H1 (cell line): ENCODE measurements at regions not wholly inside any gene's neighbourhood (a gene's known extent, or its start where the extent isn't known, plus 50 kb on each side); places are given as distances from the start of the nearest gene placed in this dataset.
"Not testable (repeated sequence)": the region's sequence is repeated elsewhere in the genome, so short reads cannot be mapped to it uniquely, and the experiment has no call there.

Source experiments
- CTCF ChIA-PET: fragments of 300-600 bp; sonication (Branson Sonifier 250); formaldehyde crosslinking; loops from one replicate; lab custom pipeline; 2021; ENCODE audit not compliant: partially characterized antibody; lab: Charles Lee
- POLR2A ChIA-PET: fragments of 300-600 bp; sonication (Branson Sonifier 250); formaldehyde crosslinking; loops from one replicate; lab custom pipeline; 2021; ENCODE audit warnings: inconsistent platforms; ENCODE audit not compliant: partially characterized antibody; lab: Charles Lee
- DNase-seq, 2 experiments: peaks; one replicate each; pipeline versions ENCODE4 v3.0.0 to v3.0.0-alpha.2; 2010 to 2022; ENCODE audit warnings: low spot score in 2 of 2, low read depth in 1 of 2, mixed read lengths in 1 of 2
- FAIRE-seq: peaks from 2 replicates; lab custom pipeline; 2011; peaks lifted over from hg19 to GRCh38; lab: Jason Lieb, UNC
- H2AFZ ChIP-seq: 2 replicates; pipeline ENCODE4 v1.8.1; 2012; ENCODE audit warnings: low read length, inconsistent platforms
- H2AK5ac ChIP-seq: 2 replicates; pipeline ENCODE4 v1.6.1; 2013; ENCODE audit warnings: low read depth, low read length
- H2BK120ac ChIP-seq: replicated peaks from 2 replicates; pipeline ENCODE3; 2013; ENCODE audit warnings: low read depth, low read length, inconsistent platforms
- H2BK12ac ChIP-seq: 2 replicates; pipeline ENCODE4 v1.6.1; 2013; ENCODE audit warnings: low read depth, low read length
- H2BK15ac ChIP-seq: 2 replicates; pipeline ENCODE4 v1.6.1; 2013; ENCODE audit warnings: low read length
- H2BK20ac ChIP-seq: 2 replicates; pipeline ENCODE4 v1.6.1; 2013; ENCODE audit warnings: low read length
- H2BK5ac ChIP-seq: 2 replicates; pipeline ENCODE4 v1.6.1; 2013; ENCODE audit warnings: low read depth, low read length
- H3K14ac ChIP-seq: 2 replicates; pipeline ENCODE4 v1.6.1; 2013; ENCODE audit warnings: inconsistent platforms; ENCODE audit not compliant: insufficient read length
- H3K18ac ChIP-seq: 2 replicates; pipeline ENCODE4 v1.6.1; 2013; ENCODE audit warnings: low read length; ENCODE audit errors: extremely low read depth
- H3K23ac ChIP-seq: 2 replicates; pipeline ENCODE4 v1.6.1; 2013; ENCODE audit warnings: inconsistent platforms; ENCODE audit not compliant: insufficient read length
- H3K23me2 ChIP-seq: 2 replicates; pipeline ENCODE4 v1.6.1; 2013; ENCODE audit warnings: low read depth, low read length
- H3K27ac ChIP-seq: 2 replicates; pipeline ENCODE4 v1.6.1; 2011; ENCODE audit warnings: low read depth, low read length, inconsistent platforms
- H3K27me3 ChIP-seq, 4 experiments: replicated peaks in 1 of 4; 1 replicate in 1 of 4; 2 replicates in 3 of 4; pipeline versions ENCODE4 v1.6.1 to v1.8.1; 2011 to 2013; ENCODE audit warnings: low read length in 3 of 4, mild to moderate bottlenecking in 3 of 4, inconsistent platforms in 2 of 4, mixed read lengths in 2 of 4, moderate library complexity in 1 of 4; ENCODE audit not compliant: control insufficient read depth in 3 of 4, insufficient read depth in 3 of 4; ENCODE audit errors: extremely low read depth in 1 of 4
- H3K36me3 ChIP-seq, 4 experiments: 2 replicates each; pipeline versions ENCODE4 v1.6.1 to v1.8.1; 2011 to 2013; ENCODE audit warnings: mild to moderate bottlenecking in 4 of 4, low read length in 3 of 4, moderate library complexity in 2 of 4, control low read depth in 1 of 4, inconsistent platforms in 1 of 4; ENCODE audit not compliant: insufficient read depth in 4 of 4, control insufficient read depth in 2 of 4
- H3K4ac ChIP-seq: replicated peaks from 2 replicates; pipeline ENCODE3; 2013; ENCODE audit warnings: low read length, low read depth, mixed read lengths, inconsistent platforms; ENCODE audit not compliant: insufficient read length
- H3K4me1 ChIP-seq, 4 experiments: replicated peaks in 1 of 4; 1 replicate in 1 of 4; 2 replicates in 3 of 4; pipeline versions ENCODE4 v1.6.1 to v1.8.1; 2011 to 2013; ENCODE audit warnings: low read length in 3 of 4, inconsistent platforms in 2 of 4, mixed read lengths in 1 of 4; ENCODE audit not compliant: insufficient read depth in 4 of 4, control insufficient read depth in 3 of 4
- H3K4me2 ChIP-seq, 2 experiments: 2 replicates each; pipeline versions ENCODE4 v1.6.1 to v1.8.1; 2011 to 2013; ENCODE audit warnings: low read depth in 2 of 2, low read length in 2 of 2, control low read depth in 1 of 2, inconsistent platforms in 1 of 2, mild to moderate bottlenecking in 1 of 2; ENCODE audit not compliant: insufficient read depth in 1 of 2
- H3K4me3 ChIP-seq, 4 experiments: fragments of 200-600, 300-600 bp in 1 of 4; sonication (generic), shearing (Covaris generic), sonication (Bioruptor Twin) in 1 of 4; 2 replicates each; pipeline versions ENCODE4 v1.5.1 to v1.8.1; 2011 to 2016; ENCODE audit warnings: low read length in 4 of 4, low read depth in 3 of 4, control low read depth in 2 of 4, inconsistent platforms in 2 of 4, mild to moderate bottlenecking in 2 of 4, mixed read lengths in 1 of 4, moderate library complexity in 1 of 4; ENCODE audit not compliant: insufficient read depth in 2 of 4; ENCODE audit errors: extremely low read depth in 1 of 4
- H3K56ac ChIP-seq: replicated peaks from 2 replicates; pipeline ENCODE3; 2013; ENCODE audit warnings: low read depth, mild to moderate bottlenecking, mixed read lengths, low read length, inconsistent platforms; ENCODE audit not compliant: insufficient read length
- H3K79me1 ChIP-seq: 2 replicates; pipeline ENCODE4 v1.6.1; 2013; ENCODE audit warnings: low read depth, low read length, control low read depth
- H3K79me2 ChIP-seq, 2 experiments: 2 replicates each; pipeline versions ENCODE4 v1.6.1 to v1.8.1; 2012 to 2013; ENCODE audit warnings: low read length in 2 of 2, mild to moderate bottlenecking in 2 of 2, inconsistent platforms in 1 of 2; ENCODE audit not compliant: insufficient read depth in 2 of 2, control insufficient read depth in 1 of 2
- H3K9ac ChIP-seq, 4 experiments: replicated peaks in 1 of 4; 1 replicate in 1 of 4; 2 replicates in 3 of 4; pipeline versions ENCODE4 v1.6.1 to v1.8.1; 2011 to 2013; ENCODE audit warnings: low read depth in 3 of 4, low read length in 3 of 4, control low read depth in 2 of 4, mild to moderate bottlenecking in 2 of 4, moderate library complexity in 2 of 4, inconsistent platforms in 1 of 4; ENCODE audit errors: extremely low read depth in 1 of 4
- H3K9me3 ChIP-seq, 2 experiments: 2 replicates each; pipeline versions ENCODE4 v1.6.1 to v1.8.1; 2012 to 2013; ENCODE audit warnings: mild to moderate bottlenecking in 2 of 2, moderate library complexity in 2 of 2, control low read depth in 1 of 2, inconsistent platforms in 1 of 2, low read depth in 1 of 2, low read length in 1 of 2, mixed read lengths in 1 of 2; ENCODE audit not compliant: insufficient read depth in 2 of 2
- H4K20me1 ChIP-seq, 2 experiments: replicated peaks in 1 of 2; 2 replicates each; pipeline versions ENCODE3 to v1.8.1; 2011 to 2013; ENCODE audit warnings: inconsistent platforms in 2 of 2, low read length in 2 of 2, mild to moderate bottlenecking in 1 of 2; ENCODE audit not compliant: insufficient read depth in 2 of 2, control insufficient read depth in 1 of 2
- H4K5ac ChIP-seq: 2 replicates; pipeline ENCODE4 v1.6.1; 2013; ENCODE audit warnings: low read length, low read depth, mixed read lengths, inconsistent platforms; ENCODE audit not compliant: insufficient read length
- H4K8ac ChIP-seq: 2 replicates; pipeline ENCODE4 v1.8.0; 2013; ENCODE audit warnings: mild to moderate bottlenecking, moderate library complexity, low read length, inconsistent platforms; ENCODE audit not compliant: insufficient read depth; ENCODE audit errors: extremely low read depth
- H4K91ac ChIP-seq: replicated peaks from 2 replicates; pipeline ENCODE3; 2013; ENCODE audit warnings: low read length, mixed read lengths, inconsistent platforms; ENCODE audit not compliant: insufficient read length
- WGBS, 2 experiments: shearing (Covaris generic) in 1 of 2; methylation state at CpG; one replicate each; pipeline versions ENCODE4 v1.1.6 to v1.1.7; 2013 to 2015; ENCODE audit warnings: low lambda C conversion rate in 2 of 2, mixed read lengths in 2 of 2, inconsistent platforms in 1 of 2, low coverage in 1 of 2, missing lambda C conversion rate in 1 of 2; ENCODE audit not compliant: insufficient replicate concordance in 2 of 2, insufficient coverage in 1 of 2, insufficient read length in 1 of 2; ENCODE audit errors: extremely low coverage in 1 of 2, missing lambda C conversion rate in 1 of 2; 5-methylcytosine and 5-hydroxymethylcytosine counted together

GRCh38 chr12:63002059-63002458 is 67.1 kb upstream of the PPM1H start:
- not testable (repeated sequence) for H3K9me3 ChIP-seq, H2AFZ ChIP-seq, H4K5ac ChIP-seq, H2BK120ac ChIP-seq, H3K27ac ChIP-seq, H4K91ac ChIP-seq, H2BK20ac ChIP-seq, H3K4me3 ChIP-seq, H3K23ac ChIP-seq, H3K14ac ChIP-seq, H3K9ac ChIP-seq, H3K79me1 ChIP-seq, H3K4ac ChIP-seq, H3K23me2 ChIP-seq, H3K36me3 ChIP-seq, H3K4me1 ChIP-seq, DNase-seq, H4K8ac ChIP-seq, H3K56ac ChIP-seq, H3K79me2 ChIP-seq, H3K4me2 ChIP-seq, H2AK5ac ChIP-seq, H2BK12ac ChIP-seq, H2BK5ac ChIP-seq, H3K18ac ChIP-seq, FAIRE-seq, H4K20me1 ChIP-seq, H2BK15ac ChIP-seq, H3K27me3 ChIP-seq
- WGBS, 2 experiments: 50% methylated on average over 2 of the region's 2 CpGs; no CpG with 5 or more reads in 1 of the 2 experiments
- ChIA-PET POLR2A (interaction anchor here (0.6 kb wide), 1 partner anchor 118 kb away, joined by 4 read pairs; no protein-coding TSS in a partner anchor), CTCF (interaction anchor here (1.1 to 1.3 kb wide), 2 partner anchors 36 to 67 kb away, joined by 3 read pairs; no protein-coding TSS in a partner anchor)
